ENCODE measurements at regions not wholly inside any gene's neighbourhood (a gene's known extent, or its start where the extent isn't known, plus 50 kb on each side); places are given as distances from the start of the nearest gene placed in this dataset.
"Not testable (repeated sequence)": the region's sequence is repeated elsewhere in the genome, so short reads cannot be mapped to it uniquely, and the experiment has no call there.

GRCh38 chr2:91764581-91765002 lies 3073.1 kb downstream of the RPIA start:
- H3K4me1 ChIP-seq (ENCODE audit: control insufficient read depth in 1 of 2, insufficient read depth in 2 of 2, low read length in 2 of 2); H2AFZ ChIP-seq (ENCODE audit: low read depth, low read length, poor library complexity, severe bottlenecking); H3K27ac ChIP-seq (ENCODE audit: low read depth, low read length); H4K20me1 ChIP-seq (ENCODE audit: insufficient read depth); H3K9ac ChIP-seq (ENCODE audit: low read length); H3K9me3 ChIP-seq (ENCODE audit: control insufficient read depth in 1 of 2, insufficient read depth in 1 of 2, low read depth in 1 of 2, low read length in 2 of 2); BruUV-seq (replicated peaks); ATAC-seq; H3K27me3 ChIP-seq (ENCODE audit: insufficient read depth, low read length); DNase-seq (ENCODE audit: low read depth, low spot score); H3K36me3 ChIP-seq (ENCODE audit: control insufficient read depth in 1 of 2, insufficient read depth in 2 of 2, low read length in 2 of 2); H3K79me2 ChIP-seq (ENCODE audit: insufficient read depth, low read length); POLR2A ChIA-PET; CTCF ChIA-PET; H3K4me3 ChIP-seq (replicated peaks in 1 of 2; ENCODE audit: low read depth in 1 of 2, low read length in 2 of 2); H3K4me2 ChIP-seq (ENCODE audit: low read length); intact Hi-C loops (cut with micrococcal nuclease); H3K9me2 ChIP-seq (ENCODE audit: insufficient read depth); RAD21 ChIA-PET (ENCODE audit: low non-redundant PET in 1 of 2, low total read pairs in 2 of 2, uncharacterized antibody in 2 of 2, unreplicated experiment in 2 of 2): not testable (repeated sequence)

GRCh38 chr2:91765018-91765754 lies 3073.7 kb downstream of the RPIA start:
- intact Hi-C loops (cut with micrococcal nuclease); H3K4me2 ChIP-seq (ENCODE audit: low read length); BruUV-seq (replicated peaks); CTCF ChIA-PET; H3K27ac ChIP-seq (ENCODE audit: low read depth, low read length); H2AFZ ChIP-seq (ENCODE audit: low read depth, low read length, poor library complexity, severe bottlenecking); H3K4me1 ChIP-seq (ENCODE audit: control insufficient read depth in 1 of 2, insufficient read depth in 2 of 2, low read length in 2 of 2); H3K9me3 ChIP-seq (ENCODE audit: control insufficient read depth in 1 of 2, insufficient read depth in 1 of 2, low read depth in 1 of 2, low read length in 2 of 2); H3K9ac ChIP-seq (ENCODE audit: low read length); POLR2A ChIA-PET; H3K9me2 ChIP-seq (ENCODE audit: insufficient read depth); H3K79me2 ChIP-seq (ENCODE audit: insufficient read depth, low read length); ATAC-seq; H3K27me3 ChIP-seq (ENCODE audit: insufficient read depth, low read length); H4K20me1 ChIP-seq (ENCODE audit: insufficient read depth); DNase-seq (ENCODE audit: low read depth, low spot score); H3K4me3 ChIP-seq (replicated peaks in 1 of 2; ENCODE audit: low read depth in 1 of 2, low read length in 2 of 2); H3K36me3 ChIP-seq (ENCODE audit: control insufficient read depth in 1 of 2, insufficient read depth in 2 of 2, low read length in 2 of 2); RAD21 ChIA-PET (ENCODE audit: low non-redundant PET in 1 of 2, low total read pairs in 2 of 2, uncharacterized antibody in 2 of 2, unreplicated experiment in 2 of 2): not testable (repeated sequence)

- H3K27ac ChIP-seq (ENCODE audit: low read depth, low read length); intact Hi-C loops (cut with micrococcal nuclease); H3K9me2 ChIP-seq (ENCODE audit: insufficient read depth); H3K27me3 ChIP-seq (ENCODE audit: insufficient read depth, low read length); POLR2A ChIA-PET; H4K20me1 ChIP-seq (ENCODE audit: insufficient read depth); RAD21 ChIA-PET (ENCODE audit: low non-redundant PET in 1 of 2, low total read pairs in 2 of 2, uncharacterized antibody in 2 of 2, unreplicated experiment in 2 of 2); H2AFZ ChIP-seq (ENCODE audit: low read depth, low read length, poor library complexity, severe bottlenecking); H3K79me2 ChIP-seq (ENCODE audit: insufficient read depth, low read length); H3K4me3 ChIP-seq (replicated peaks in 1 of 2; ENCODE audit: low read depth in 1 of 2, low read length in 2 of 2); H3K4me1 ChIP-seq (ENCODE audit: control insufficient read depth in 1 of 2, insufficient read depth in 2 of 2, low read length in 2 of 2); H3K9ac ChIP-seq (ENCODE audit: low read length); H3K36me3 ChIP-seq (ENCODE audit: control insufficient read depth in 1 of 2, insufficient read depth in 2 of 2, low read length in 2 of 2); CTCF ChIA-PET; H3K9me3 ChIP-seq (ENCODE audit: control insufficient read depth in 1 of 2, insufficient read depth in 1 of 2, low read depth in 1 of 2, low read length in 2 of 2); BruUV-seq (replicated peaks): not testable (repeated sequence)
- peak overlapping the region; percentile 53 for H3K4me2 ChIP-seq (ENCODE audit: low read length)
- DNase-seq (ENCODE audit: low read depth, low spot score) = peak; percentile 44
- peak; percentile 89 for ATAC-seq
- peak; percentile 42 for TF ChIP-seq SP1 (IDR thresholded peaks at IDR 0.05; ENCODE audit: low read depth)
- peak; percentile 85 for TF ChIP-seq FOSL1 (IDR thresholded peaks at IDR 0.05; ENCODE audit: low read depth)
- peak; percentile 87 for TF ChIP-seq JUND (IDR thresholded peaks at IDR 0.05)
Measured at GRCh38 chr2:91766349-91767048, 3075.0 kb downstream of the RPIA start.

- H3K27me3 ChIP-seq (ENCODE audit: insufficient read depth, low read length); H3K9me3 ChIP-seq (ENCODE audit: control insufficient read depth in 1 of 2, insufficient read depth in 1 of 2, low read depth in 1 of 2, low read length in 2 of 2); H3K4me2 ChIP-seq (ENCODE audit: low read length); DNase-seq (ENCODE audit: low read depth, low spot score); CTCF ChIA-PET; H3K36me3 ChIP-seq (ENCODE audit: control insufficient read depth in 1 of 2, insufficient read depth in 2 of 2, low read length in 2 of 2); RAD21 ChIA-PET (ENCODE audit: low non-redundant PET in 1 of 2, low total read pairs in 2 of 2, uncharacterized antibody in 2 of 2, unreplicated experiment in 2 of 2); H3K27ac ChIP-seq (ENCODE audit: low read depth, low read length); BruUV-seq (replicated peaks); H2AFZ ChIP-seq (ENCODE audit: low read depth, low read length, poor library complexity, severe bottlenecking); H4K20me1 ChIP-seq (ENCODE audit: insufficient read depth); intact Hi-C loops (cut with micrococcal nuclease); H3K9ac ChIP-seq (ENCODE audit: low read length); H3K79me2 ChIP-seq (ENCODE audit: insufficient read depth, low read length); H3K4me3 ChIP-seq (replicated peaks in 1 of 2; ENCODE audit: low read depth in 1 of 2, low read length in 2 of 2); POLR2A ChIA-PET; H3K4me1 ChIP-seq (ENCODE audit: control insufficient read depth in 1 of 2, insufficient read depth in 2 of 2, low read length in 2 of 2); ATAC-seq; H3K9me2 ChIP-seq (ENCODE audit: insufficient read depth): not testable (repeated sequence)
Measured at GRCh38 chr2:91768301-91768700, 3076.8 kb downstream of the RPIA start.

Measured in HCT116 (cell line).